ENCODE measurements at regions not wholly inside any gene's neighbourhood (a gene's known extent, or its start where the extent isn't known, plus 50 kb on each side); places are given as distances from the start of the nearest gene placed in this dataset.

- TF ChIP-seq CTCF (IDR thresholded peaks at IDR 0.05; ENCODE audit: insufficient read depth, low read length, poor library complexity, severe bottlenecking) (no peak), EZH2phosphoT487 (conservative IDR thresholded peaks at IDR 0.05; ENCODE audit: low read length) (no peak)
Observed at GRCh38 chr6:159577564-159577963, 115.5 kb downstream of the SOD2 start.

All from SU-DHL-6 (cell line).